NCI-H2107 (cell line): ENCODE measurements at regions not wholly inside any gene's neighbourhood (a gene's known extent, or its start where the extent isn't known, plus 50 kb on each side); places are given as distances from the start of the nearest gene placed in this dataset.
A peak's percentile ranks its signal among the peaks of the same experiment; 100 is the strongest.

Experiments
- DNase-seq: peaks from one replicate; lab custom pipeline; 2025; lab: John Stamatoyannopoulos, UW

GRCh38 chr11:128300785-128301184 is 286.6 kb downstream of the ETS1 start:
- DNase-seq: no peak

- no peak for DNase-seq
Measured at GRCh38 chr11:128299132-128299726, 288.1 kb downstream of the ETS1 start.

GRCh38 chr11:128298271-128298670 is 289.1 kb downstream of the ETS1 start:
- DNase-seq: no peak

- no peak for DNase-seq
Measured at GRCh38 chr11:128297805-128298204, 289.6 kb downstream of the ETS1 start.

- no peak for DNase-seq
Measured at GRCh38 chr11:128297091-128297651, 290.2 kb downstream of the ETS1 start.

GRCh38 chr11:128294671-128295050 is 292.7 kb downstream of the ETS1 start:
- DNase-seq: no peak

GRCh38 chr11:128294001-128294670 is 293.2 kb downstream of the ETS1 start:
- no peak for DNase-seq

GRCh38 chr11:128291835-128292234 is 295.5 kb downstream of the ETS1 start:
- DNase-seq: no peak

GRCh38 chr11:128291007-128291406 is 296.4 kb downstream of the ETS1 start:
- no peak for DNase-seq

GRCh38 chr11:128290106-128290840 is 297.1 kb downstream of the ETS1 start:
- peak; percentile 13 for DNase-seq

GRCh38 chr11:128289048-128289447 is 298.3 kb downstream of the ETS1 start:
- no peak for DNase-seq

GRCh38 chr11:128288368-128288767 is 299.0 kb downstream of the ETS1 start:
- DNase-seq: no peak

- DNase-seq: no peak
Measured at GRCh38 chr11:128285321-128285720, 302.0 kb downstream of the ETS1 start.

- DNase-seq: no peak
Measured at GRCh38 chr11:128284634-128285033, 302.7 kb downstream of the ETS1 start.

- DNase-seq: no peak
Measured at GRCh38 chr11:128283451-128283850, 303.9 kb downstream of the ETS1 start.

- DNase-seq: no peak
Measured at GRCh38 chr11:128282053-128282452, 305.3 kb downstream of the ETS1 start.

- DNase-seq: no peak
Measured at GRCh38 chr11:128279866-128280265, 307.5 kb downstream of the ETS1 start.

GRCh38 chr11:128273736-128274135 is 313.6 kb downstream of the ETS1 start:
- no peak for DNase-seq

- DNase-seq: no peak
Measured at GRCh38 chr11:128271401-128271800, 316.0 kb downstream of the ETS1 start.

GRCh38 chr11:128269466-128269865 is 317.9 kb downstream of the ETS1 start:
- no peak for DNase-seq

- DNase-seq: no peak
Measured at GRCh38 chr11:128266893-128267292, 320.5 kb downstream of the ETS1 start.

GRCh38 chr11:128262463-128263345 is 324.7 kb downstream of the ETS1 start:
- DNase-seq: no peak
